Ishikawa (cell line): ENCODE measurements at regions not wholly inside any gene's neighbourhood (a gene's known extent, or its start where the extent isn't known, plus 50 kb on each side); places are given as distances from the start of the nearest gene placed in this dataset.

Experiments used
- CEBPB ChIP-seq: IDR thresholded peaks from 2 replicates; pipeline ENCODE4 v1.6.1; 2012
- CREB1 ChIP-seq: IDR thresholded peaks from 2 replicates; pipeline ENCODE4 v1.6.1; 2012; ENCODE audit warnings: low read depth
- EGR1 ChIP-seq: IDR thresholded peaks from 2 replicates; pipeline ENCODE4 v1.6.1; 2012
- EP300 ChIP-seq: IDR thresholded peaks from 2 replicates; pipeline ENCODE4 v1.6.1; 2012; ENCODE audit warnings: borderline replicate concordance
- FOXM1 ChIP-seq: IDR thresholded peaks from 2 replicates; pipeline ENCODE4 v1.6.1; 2012; ENCODE audit warnings: low read depth, borderline replicate concordance
- MAX ChIP-seq: IDR thresholded peaks from 2 replicates; pipeline ENCODE4 v1.6.1; 2012
- NFIC ChIP-seq: IDR thresholded peaks from 2 replicates; pipeline ENCODE4 v1.6.1; 2012
- RAD21 ChIP-seq: IDR thresholded peaks from 2 replicates; pipeline ENCODE4 v1.6.1; 2012; ENCODE audit warnings: low read depth
- REST ChIP-seq: IDR thresholded peaks from 2 replicates; pipeline ENCODE4 v1.6.1; 2012; ENCODE audit warnings: low read depth, mild to moderate bottlenecking
- TAF1 ChIP-seq: IDR thresholded peaks from 2 replicates; pipeline ENCODE4 v1.6.1; 2012; ENCODE audit warnings: low read depth, mild to moderate bottlenecking
- TCF12 ChIP-seq: IDR thresholded peaks from 2 replicates; pipeline ENCODE4 v1.6.1; 2012; ENCODE audit warnings: low read depth
- TEAD4 ChIP-seq: IDR thresholded peaks from 2 replicates; pipeline ENCODE4 v1.6.1; 2012
- USF1 ChIP-seq: IDR thresholded peaks from 2 replicates; pipeline ENCODE4 v1.6.1; 2012
- YY1 ChIP-seq: IDR thresholded peaks from 2 replicates; pipeline ENCODE4 v1.6.1; 2012; ENCODE audit warnings: low read depth
- ZBTB7A ChIP-seq: IDR thresholded peaks from 2 replicates; pipeline ENCODE4 v1.6.1; 2012; ENCODE audit warnings: low read depth

GRCh38 chr22:44382116-44383038 is 69.6 kb upstream of the SHISAL1 start:
- TF ChIP-seq TAF1 (no peak), EP300 (no peak), TEAD4 (no peak), YY1 (no peak), NFIC (no peak), TCF12 (no peak), MAX (no peak), USF1 (no peak)

- TF ChIP-seq USF1 (no peak), NFIC (no peak), CEBPB (no peak), YY1 (no peak), EP300 (no peak), TAF1 (no peak), REST (no peak), ZBTB7A (no peak), TCF12 (no peak), TEAD4 (no peak), CREB1 (no peak), EGR1 (no peak), RAD21 (no peak), MAX (no peak), FOXM1 (no peak)
Observed at GRCh38 chr22:44381761-44382115, 69.0 kb upstream of the SHISAL1 start.

- TF ChIP-seq REST (no peak), CREB1 (no peak), TEAD4 (no peak), USF1 (no peak), RAD21 (no peak), EGR1 (no peak), FOXM1 (no peak), YY1 (no peak), TAF1 (no peak), CEBPB (no peak), NFIC (no peak), EP300 (no peak), TCF12 (no peak), ZBTB7A (no peak), MAX (no peak)
Observed at GRCh38 chr22:44380756-44381486, 68.2 kb upstream of the SHISAL1 start.

- no peak for TF ChIP-seq TAF1
- no peak for TF ChIP-seq TEAD4
- no peak for TF ChIP-seq TCF12
Observed at GRCh38 chr22:44379817-44380755, 67.3 kb upstream of the SHISAL1 start.

- TF ChIP-seq CEBPB (no peak), EGR1 (no peak), ZBTB7A (no peak), YY1 (no peak), TAF1 (no peak), CREB1 (no peak), RAD21 (no peak), USF1 (no peak), FOXM1 (no peak), EP300 (no peak), REST (no peak), NFIC (no peak), TCF12 (no peak), MAX (no peak), TEAD4 (no peak)
Observed at GRCh38 chr22:44378380-44378779, 65.6 kb upstream of the SHISAL1 start.
